Brain pericyte (primary cell): ENCODE measurements at regions not wholly inside any gene's neighbourhood (a gene's known extent, or its start where the extent isn't known, plus 50 kb on each side); places are given as distances from the start of the nearest gene placed in this dataset.
"Not testable (repeated sequence)": the region's sequence is repeated elsewhere in the genome, so short reads cannot be mapped to it uniquely, and the experiment has no call there.

Experiments used
- DNase-seq: peaks from one replicate; pipeline ENCODE4 v3.0.0-alpha.2; 2012; ENCODE audit warnings: low read depth, low spot score

- no peak for DNase-seq
Measured at GRCh38 chr1:114269539-114269938, 115.9 kb upstream of the SYT6 start.

- DNase-seq = no peak
Measured at GRCh38 chr1:114263343-114263742, 109.7 kb upstream of the SYT6 start.

- DNase-seq = no peak
Measured at GRCh38 chr1:114262337-114262736, 108.7 kb upstream of the SYT6 start.

GRCh38 chr1:114260805-114261484, 107.3 kb upstream of the SYT6 start:
- no peak for DNase-seq

- no peak for DNase-seq
Measured at GRCh38 chr1:114259511-114260160, 106.0 kb upstream of the SYT6 start.

- no peak for DNase-seq
Measured at GRCh38 chr1:114258633-114259032, 105.0 kb upstream of the SYT6 start.

- DNase-seq = no peak
Measured at GRCh38 chr1:114258074-114258473, 104.4 kb upstream of the SYT6 start.

GRCh38 chr1:114257554-114257953, 103.9 kb upstream of the SYT6 start:
- DNase-seq = no peak

- no peak for DNase-seq
Measured at GRCh38 chr1:114253900-114254299, 100.2 kb upstream of the SYT6 start.

GRCh38 chr1:114251573-114251939, 97.9 kb upstream of the SYT6 start:
- no peak for DNase-seq

- DNase-seq = no peak
Measured at GRCh38 chr1:114250683-114251572, 97.3 kb upstream of the SYT6 start.

- DNase-seq = no peak
Measured at GRCh38 chr1:114249691-114250090, 96.0 kb upstream of the SYT6 start.

GRCh38 chr1:114248162-114248561, 94.5 kb upstream of the SYT6 start:
- no peak for DNase-seq

- DNase-seq = not testable (repeated sequence)
Measured at GRCh38 chr1:114242531-114243210, 89.0 kb upstream of the SYT6 start.

- no peak for DNase-seq
Measured at GRCh38 chr1:114238053-114238452, 84.4 kb upstream of the SYT6 start.

- DNase-seq = no peak
Measured at GRCh38 chr1:114236517-114236916, 82.8 kb upstream of the SYT6 start.

GRCh38 chr1:114235960-114236359, 82.3 kb upstream of the SYT6 start:
- no peak for DNase-seq

- no peak for DNase-seq
Measured at GRCh38 chr1:114235281-114235680, 81.6 kb upstream of the SYT6 start.

GRCh38 chr1:114234408-114235124, 80.9 kb upstream of the SYT6 start:
- no peak for DNase-seq

GRCh38 chr1:114232691-114233090, 79.0 kb upstream of the SYT6 start:
- DNase-seq = no peak

- no peak for DNase-seq
Measured at GRCh38 chr1:114231301-114231700, 77.6 kb upstream of the SYT6 start.
